Fibroblast of lung (primary cell): ENCODE measurements at regions not wholly inside any gene's neighbourhood (a gene's known extent, or its start where the extent isn't known, plus 50 kb on each side); places are given as distances from the start of the nearest gene placed in this dataset.

Source experiments
- DNase-seq, 2 donors: peaks; one replicate each; pipeline versions ENCODE4 v3.0.0 to v3.0.0-alpha.2; 2010; ENCODE audit warnings: low read depth in 2 of 2
- H2AFZ ChIP-seq: 2 replicates; pipeline ENCODE4 v1.5.1; 2012; ENCODE audit warnings: low read length, control low read depth, inconsistent platforms
- H3K27ac ChIP-seq: 2 replicates; pipeline ENCODE4 v1.5.1; 2011; ENCODE audit warnings: low read length, control low read depth; ENCODE audit not compliant: insufficient read depth
- H3K27me3 ChIP-seq: 2 replicates; pipeline ENCODE4 v1.5.1; 2011; ENCODE audit warnings: mild to moderate bottlenecking, low read length; ENCODE audit not compliant: control insufficient read depth, insufficient read depth
- H3K36me3 ChIP-seq: 2 replicates; pipeline ENCODE4 v1.5.1; 2011; ENCODE audit warnings: low read length; ENCODE audit not compliant: control insufficient read depth, insufficient read depth
- H3K4me1 ChIP-seq: 2 replicates; pipeline ENCODE4 v1.5.1; 2011; ENCODE audit warnings: low read length; ENCODE audit not compliant: control insufficient read depth, insufficient read depth; ENCODE audit errors: extremely low read depth
- H3K4me2 ChIP-seq: 2 replicates; pipeline ENCODE4 v1.5.1; 2011; ENCODE audit warnings: low read length, control low read depth; ENCODE audit not compliant: insufficient read depth; ENCODE audit errors: extremely low read depth
- H3K4me3 ChIP-seq, 4 experiments: fragments of 200-600 bp in 1 of 4; sonication (generic) in 1 of 4; replicated peaks in 1 of 4; 2 replicates each; pipeline ENCODE4 v1.5.1; 2011 to 2016; ENCODE audit warnings: low read length in 4 of 4, low read depth in 3 of 4, mild to moderate bottlenecking in 3 of 4, control low read depth in 2 of 4, inconsistent platforms in 1 of 4, mixed read lengths in 1 of 4; ENCODE audit not compliant: insufficient read depth in 1 of 4; ENCODE audit errors: control extremely low read depth in 1 of 4
- H3K79me2 ChIP-seq: 2 replicates; pipeline ENCODE4 v1.5.1; 2012; ENCODE audit warnings: mild to moderate bottlenecking, low read length, inconsistent platforms; ENCODE audit not compliant: control insufficient read depth, insufficient read depth
- H3K9ac ChIP-seq: 2 replicates; pipeline ENCODE4 v1.5.1; 2011; ENCODE audit warnings: mild to moderate bottlenecking, low read length, control low read depth; ENCODE audit not compliant: insufficient read depth
- H3K9me3 ChIP-seq: 2 replicates; pipeline ENCODE4 v1.5.1; 2012; ENCODE audit warnings: low read depth, low read length; ENCODE audit not compliant: control insufficient read depth, insufficient read depth
- H4K20me1 ChIP-seq: 2 replicates; pipeline ENCODE4 v1.5.1; 2011; ENCODE audit warnings: low read length; ENCODE audit not compliant: control insufficient read depth, insufficient read depth; ENCODE audit errors: extremely low read depth
- EZH2 ChIP-seq: IDR thresholded peaks from 2 replicates; pipeline ENCODE4 v1.5.1; 2012; ENCODE audit warnings: low read length, control low read depth, mild to moderate bottlenecking; ENCODE audit errors: missing control alignments
- TF ChIP-seq, protein P1 (sequence below), 2 donors: IDR thresholded peaks in 1 of 2; conservative IDR thresholded peaks in 1 of 2; 1 replicate in 1 of 2; 2 replicates in 1 of 2; pipeline ENCODE4 v1.5.1; 2011 to 2012; ENCODE audit warnings: low read length in 2 of 2, control low read depth in 1 of 2, inconsistent platforms in 1 of 2, low read depth in 1 of 2, mild to moderate bottlenecking in 1 of 2

GRCh38 chr17:79538291-79538690 is 72.6 kb downstream of the RBFOX3 start:
- H3K9ac ChIP-seq: no peak overlapping the region
- TF ChIP-seq, protein P1, sequence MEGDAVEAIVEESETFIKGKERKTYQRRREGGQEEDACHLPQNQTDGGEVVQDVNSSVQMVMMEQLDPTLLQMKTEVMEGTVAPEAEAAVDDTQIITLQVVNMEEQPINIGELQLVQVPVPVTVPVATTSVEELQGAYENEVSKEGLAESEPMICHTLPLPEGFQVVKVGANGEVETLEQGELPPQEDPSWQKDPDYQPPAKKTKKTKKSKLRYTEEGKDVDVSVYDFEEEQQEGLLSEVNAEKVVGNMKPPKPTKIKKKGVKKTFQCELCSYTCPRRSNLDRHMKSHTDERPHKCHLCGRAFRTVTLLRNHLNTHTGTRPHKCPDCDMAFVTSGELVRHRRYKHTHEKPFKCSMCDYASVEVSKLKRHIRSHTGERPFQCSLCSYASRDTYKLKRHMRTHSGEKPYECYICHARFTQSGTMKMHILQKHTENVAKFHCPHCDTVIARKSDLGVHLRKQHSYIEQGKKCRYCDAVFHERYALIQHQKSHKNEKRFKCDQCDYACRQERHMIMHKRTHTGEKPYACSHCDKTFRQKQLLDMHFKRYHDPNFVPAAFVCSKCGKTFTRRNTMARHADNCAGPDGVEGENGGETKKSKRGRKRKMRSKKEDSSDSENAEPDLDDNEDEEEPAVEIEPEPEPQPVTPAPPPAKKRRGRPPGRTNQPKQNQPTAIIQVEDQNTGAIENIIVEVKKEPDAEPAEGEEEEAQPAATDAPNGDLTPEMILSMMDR (conservative IDR thresholded peaks at IDR 0.05 in 1 of 2, IDR thresholded peaks at IDR 0.05 in 1 of 2; ENCODE audit: low read depth in 1 of 2, low read length in 2 of 2): no peak
- TF ChIP-seq EZH2: no peak
- H3K27ac ChIP-seq: no peak overlapping the region
- no peak overlapping the region for H3K4me3 ChIP-seq
- no peaks in the 10 kb centered on the region for H3K9me3 ChIP-seq
- no peaks in the 10 kb centered on the region for H3K4me1 ChIP-seq
- no peak overlapping the region for H3K4me2 ChIP-seq
- no peaks in the 10 kb centered on the region for H3K79me2 ChIP-seq
- no peaks in the 10 kb centered on the region for H4K20me1 ChIP-seq
- no peaks in the 10 kb centered on the region for H3K36me3 ChIP-seq
- H3K27me3 ChIP-seq: no peaks in the 10 kb centered on the region
- DNase-seq: no peak
- no peak overlapping the region for H2AFZ ChIP-seq

- no peak for DNase-seq
- Histone ChIP-seq H3K79me2 (no peaks in the 10 kb centered on the region), H2AFZ (no peak overlapping the region), H3K4me3 (no peak overlapping the region), H3K4me1 (no peaks in the 10 kb centered on the region), H3K9ac (no peak overlapping the region), H3K4me2 (no peak overlapping the region), H4K20me1 (no peaks in the 10 kb centered on the region), H3K9me3 (no peaks in the 10 kb centered on the region), H3K27me3 (no peaks in the 10 kb centered on the region), H3K27ac (no peak overlapping the region), H3K36me3 (no peaks in the 10 kb centered on the region)
- TF ChIP-seq EZH2: no peak
- TF ChIP-seq, protein P1 (conservative IDR thresholded peaks at IDR 0.05 in 1 of 2, IDR thresholded peaks at IDR 0.05 in 1 of 2; ENCODE audit: low read depth in 1 of 2, low read length in 2 of 2): no peak
Measured at GRCh38 chr17:79537686-79538085, 73.2 kb downstream of the RBFOX3 start.

DNA sequence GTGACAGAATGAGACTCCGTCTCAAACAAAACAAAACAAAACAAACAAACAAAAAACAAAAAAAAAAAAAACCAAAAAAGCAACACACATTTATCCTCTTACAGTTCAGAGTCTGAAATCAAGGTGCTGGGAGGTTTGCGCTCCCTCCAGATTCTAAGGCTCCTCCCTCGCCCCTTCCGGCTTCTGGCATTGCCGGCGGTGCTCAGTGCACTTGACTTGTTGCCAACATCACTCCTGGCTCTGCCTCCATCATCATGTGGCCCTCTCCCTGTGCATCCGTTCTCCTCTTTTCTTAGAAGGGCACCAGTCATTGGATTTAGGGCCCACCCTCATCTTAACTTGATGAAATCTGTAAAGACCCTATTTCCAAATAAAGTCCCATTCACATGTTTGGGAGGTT is 73.8 kb downstream of the RBFOX3 start:
- no peak for DNase-seq
- H3K4me3 ChIP-seq: no peak overlapping the region
- no peak overlapping the region for H3K4me2 ChIP-seq
- TF ChIP-seq, protein P1 (conservative IDR thresholded peaks at IDR 0.05 in 1 of 2, IDR thresholded peaks at IDR 0.05 in 1 of 2; ENCODE audit: low read depth in 1 of 2, low read length in 2 of 2): no peak
- TF ChIP-seq EZH2: no peak
- H3K36me3 ChIP-seq: no peaks in the 10 kb centered on the region
- no peaks in the 10 kb centered on the region for H3K79me2 ChIP-seq
- no peaks in the 10 kb centered on the region for H4K20me1 ChIP-seq
- no peaks in the 10 kb centered on the region for H3K4me1 ChIP-seq
- no peaks in the 10 kb centered on the region for H3K9me3 ChIP-seq
- no peaks in the 10 kb centered on the region for H3K27me3 ChIP-seq
- no peak overlapping the region for H2AFZ ChIP-seq
- H3K9ac ChIP-seq: no peak overlapping the region
- no peak overlapping the region for H3K27ac ChIP-seq
